HG03571 (cell line): ENCODE measurements at regions not wholly inside any gene's neighbourhood (a gene's known extent, or its start where the extent isn't known, plus 50 kb on each side); places are given as distances from the start of the nearest gene placed in this dataset.
"Not testable (repeated sequence)": the region's sequence is repeated elsewhere in the genome, so short reads cannot be mapped to it uniquely, and the experiment has no call there.

Source experiments
- ATAC-seq: cut with Tn5 transposase; IDR thresholded peaks from one replicate; pipeline ENCODE4 v1.9.1; 2021; ENCODE audit not compliant: unreplicated experiment

DNA sequence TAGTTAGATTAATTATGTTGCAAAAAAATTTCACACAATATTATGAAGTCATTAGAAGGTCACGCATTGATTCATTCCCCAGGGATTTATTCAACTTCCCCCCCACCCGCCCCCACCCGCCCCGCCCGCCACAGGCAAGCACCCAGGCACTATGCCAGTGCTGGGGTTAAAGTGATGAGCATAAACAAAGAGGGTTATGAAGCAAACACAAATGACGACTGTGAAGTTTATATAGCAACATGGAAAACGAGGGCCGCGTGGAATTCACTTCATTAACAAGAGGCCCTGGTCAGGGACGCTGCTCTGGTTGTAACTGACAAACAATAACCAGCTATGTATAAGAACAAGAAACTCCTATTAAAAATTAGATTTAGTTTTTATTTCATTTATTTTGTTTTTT is 656.5 kb upstream of the COBL start:
- ATAC-seq: no peak

DNA sequence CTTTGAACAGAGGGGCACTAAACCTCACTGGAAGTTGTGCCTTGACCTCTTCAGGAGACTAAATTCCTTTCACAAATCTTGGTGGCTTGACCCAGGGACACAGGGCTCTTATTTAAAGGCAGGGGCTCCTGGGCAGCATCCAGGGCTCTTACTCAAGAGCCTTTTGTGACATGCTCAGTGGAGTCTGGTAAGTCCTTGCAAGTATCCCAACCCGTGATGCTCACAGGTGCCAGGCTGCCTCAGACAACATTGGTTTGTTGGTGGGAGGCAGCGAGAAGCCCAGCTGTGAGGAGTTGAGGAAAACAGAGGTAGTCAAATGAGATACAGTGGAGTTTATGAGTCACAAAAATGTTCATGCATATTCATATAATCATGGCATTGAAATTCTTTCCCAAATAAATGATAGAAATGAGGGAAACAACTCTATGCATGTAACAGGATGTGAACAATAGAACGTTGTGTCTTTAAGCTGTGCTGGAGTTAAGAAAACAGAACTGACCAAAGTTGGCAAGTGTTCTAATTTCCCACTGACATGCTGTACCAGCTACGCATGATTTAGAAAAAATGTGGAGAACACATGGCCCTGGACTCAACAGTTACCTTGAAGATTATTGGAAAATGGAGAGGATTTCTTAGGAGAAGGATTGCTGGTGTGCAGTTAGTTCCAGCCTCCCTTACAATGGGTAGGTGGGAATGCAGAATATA is 654.5 kb upstream of the COBL start:
- ATAC-seq: no peak

DNA sequence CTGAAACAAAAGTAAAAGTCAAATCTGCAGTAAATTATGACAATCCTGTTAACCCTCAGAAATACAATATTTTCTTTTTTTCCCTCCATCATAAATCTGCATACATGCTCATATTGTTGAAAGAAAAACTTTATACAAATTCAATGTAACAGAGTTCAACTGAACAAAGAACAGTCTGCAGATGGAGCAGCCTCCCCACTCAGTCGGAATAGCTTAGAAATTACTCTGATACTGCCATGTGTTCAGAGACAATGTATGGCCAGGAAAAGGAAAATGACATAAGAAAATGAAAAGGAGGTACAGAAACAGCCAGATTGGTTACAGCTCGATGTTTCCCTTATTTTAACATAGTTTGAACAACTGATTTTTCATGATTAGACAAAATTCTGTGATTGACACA is 651.9 kb upstream of the COBL start:
- no peak for ATAC-seq

DNA sequence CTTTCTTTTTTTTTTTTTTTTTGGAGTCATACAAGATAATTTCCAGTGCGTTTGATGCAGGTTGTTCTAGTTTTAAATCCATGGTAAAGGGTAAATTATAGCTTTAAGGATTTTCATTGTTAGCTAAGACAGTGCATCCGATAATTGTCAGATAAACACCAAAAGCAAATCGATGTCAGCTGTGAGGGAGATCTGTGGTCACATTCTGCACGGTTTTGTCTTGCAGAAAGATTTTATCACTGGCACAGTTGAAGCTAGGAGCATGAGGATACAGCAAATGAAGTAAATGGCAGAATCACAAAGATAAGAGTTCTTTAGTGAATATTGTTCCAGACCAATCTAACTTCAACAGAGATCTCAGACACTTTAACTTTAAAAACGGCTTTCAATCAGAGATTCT is 648.8 kb upstream of the COBL start:
- ATAC-seq: no peak

DNA sequence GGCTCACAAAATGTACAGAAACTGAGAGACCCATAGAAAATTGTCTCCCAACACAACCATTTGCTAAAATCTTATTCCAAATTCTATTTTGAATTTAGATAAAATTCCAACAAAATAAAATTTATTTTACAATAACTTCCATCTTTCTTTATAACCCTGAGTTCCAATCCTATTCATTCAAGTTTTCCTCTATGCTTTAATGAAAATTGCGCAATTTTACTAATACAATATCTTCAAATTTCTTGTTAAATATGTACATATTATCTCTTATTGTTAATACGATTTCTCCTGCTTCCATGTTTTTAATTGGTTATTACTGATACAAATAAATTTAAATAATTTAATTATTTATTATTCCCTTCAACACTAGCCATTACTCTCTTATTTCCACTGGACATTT is 645.2 kb upstream of the COBL start:
- ATAC-seq: no peak

DNA sequence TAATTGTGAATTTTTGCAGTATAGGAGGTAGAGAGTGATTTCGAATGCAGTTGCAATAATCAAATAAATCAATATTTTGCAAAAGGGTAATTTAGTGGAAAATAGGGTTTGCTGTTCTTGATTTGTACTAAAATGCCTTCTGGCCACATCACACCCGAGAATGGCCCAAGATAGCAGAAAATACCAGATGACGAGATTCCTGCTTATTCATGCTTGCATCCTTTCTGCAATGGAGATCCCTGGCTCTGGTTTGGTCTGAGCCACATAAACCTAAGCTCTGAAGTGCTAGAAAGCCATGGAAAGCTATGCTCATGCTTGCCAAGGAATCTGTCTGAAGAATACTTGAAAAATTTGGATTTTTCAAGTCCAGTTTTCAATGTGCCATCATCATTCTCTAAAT is 634.2 kb upstream of the COBL start:
- ATAC-seq: no peak

DNA sequence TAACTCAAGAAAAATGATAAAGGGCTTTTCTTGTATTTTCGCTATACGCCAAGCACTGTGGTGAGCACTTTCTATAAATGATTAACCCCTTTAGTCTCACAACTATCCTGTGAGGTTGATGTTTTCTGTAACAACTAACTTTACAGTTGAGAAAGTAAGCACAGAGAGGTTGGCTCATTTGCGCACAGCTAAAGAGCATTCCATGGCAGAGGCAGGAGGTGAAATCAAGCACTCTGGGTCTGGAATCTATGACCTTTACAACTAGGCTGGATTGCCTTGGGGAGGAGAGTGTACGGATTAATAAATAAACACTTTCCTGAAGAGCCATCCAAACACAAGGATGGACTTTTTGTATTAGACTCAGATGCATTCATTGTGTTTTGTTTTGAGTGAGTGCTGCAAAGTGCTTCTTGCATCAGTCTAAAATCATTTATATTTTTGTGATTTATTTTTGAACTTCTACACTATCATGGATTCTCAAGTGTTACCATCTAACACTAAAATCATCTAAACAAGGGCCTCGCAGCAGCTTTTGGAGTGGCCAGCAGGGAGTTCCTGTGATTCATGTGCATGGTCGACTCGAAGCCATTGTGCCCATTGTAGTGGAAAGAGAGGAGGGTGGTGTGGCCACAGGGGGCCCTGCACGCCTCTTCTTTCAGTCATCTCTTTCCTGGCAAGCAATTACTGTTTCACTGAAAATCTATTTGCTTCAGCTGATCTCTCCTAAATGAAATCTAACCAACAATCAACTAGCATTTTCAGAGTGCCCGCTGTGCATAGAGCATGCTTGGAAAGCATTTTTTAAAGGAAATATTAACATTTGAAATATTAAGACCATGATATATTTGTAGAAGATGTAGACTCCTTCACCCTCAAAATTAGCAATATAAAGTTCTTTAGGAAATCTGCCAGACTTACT is 633.4 kb upstream of the COBL start:
- ATAC-seq: no peak

DNA sequence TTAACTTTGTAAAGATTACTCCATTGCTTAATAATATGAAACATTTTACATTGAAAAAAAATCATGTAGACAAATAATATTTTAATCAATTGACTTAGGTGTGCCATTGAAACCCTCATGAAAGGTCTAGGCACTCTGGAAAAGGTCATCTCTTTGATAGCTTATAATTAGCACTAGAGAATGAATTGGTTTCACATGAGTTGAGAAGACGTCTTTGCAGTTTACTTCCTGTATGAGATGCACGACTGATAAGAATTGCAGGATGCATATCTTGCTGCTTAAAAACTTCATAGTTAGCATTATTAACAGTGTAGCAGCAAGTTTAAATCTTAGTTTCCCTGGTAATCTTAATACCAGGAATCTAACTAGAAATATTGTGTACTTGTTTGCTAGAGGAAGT is 614.2 kb upstream of the COBL start:
- ATAC-seq: no peak

DNA sequence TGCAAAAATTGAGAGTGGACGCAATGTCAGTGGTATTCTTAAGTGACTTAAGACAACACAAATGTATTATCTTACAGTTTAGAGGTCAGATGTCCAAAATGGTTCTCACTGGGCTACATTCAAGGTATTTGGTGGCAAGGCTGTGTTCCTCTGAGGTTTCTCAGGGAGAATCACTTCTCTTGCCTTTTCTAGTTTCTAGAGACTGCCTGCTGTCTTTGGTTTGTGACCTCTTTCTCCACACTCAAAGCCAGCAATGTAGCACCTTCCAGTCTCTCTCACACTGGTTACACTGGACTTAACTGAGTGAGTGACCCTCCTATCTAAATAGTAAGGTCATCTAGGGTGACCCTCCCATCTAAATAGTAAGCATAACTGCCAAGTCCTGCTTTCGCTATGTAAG is 613.2 kb upstream of the COBL start:
- ATAC-seq: no peak

DNA sequence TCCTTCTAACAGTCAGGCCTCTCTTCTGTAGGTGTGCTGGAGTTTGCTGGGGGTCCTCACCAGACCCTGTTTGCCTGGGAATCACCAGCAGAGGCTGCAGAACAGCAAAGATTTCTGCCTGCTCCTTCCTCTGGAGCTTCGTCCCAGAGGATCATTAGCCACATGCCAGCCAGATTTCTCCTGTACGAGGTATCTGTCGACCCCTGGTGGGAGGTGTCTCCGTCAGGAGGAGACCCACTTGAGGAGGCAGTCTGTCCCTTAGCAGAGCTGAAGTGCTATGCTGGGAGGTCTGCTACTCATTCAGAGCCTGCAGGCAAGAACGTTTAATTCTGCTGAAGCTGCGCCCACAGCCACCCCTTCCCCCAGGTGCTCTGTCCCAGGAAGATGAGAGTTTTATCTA is 611.1 kb upstream of the COBL start:
- ATAC-seq: no peak

DNA sequence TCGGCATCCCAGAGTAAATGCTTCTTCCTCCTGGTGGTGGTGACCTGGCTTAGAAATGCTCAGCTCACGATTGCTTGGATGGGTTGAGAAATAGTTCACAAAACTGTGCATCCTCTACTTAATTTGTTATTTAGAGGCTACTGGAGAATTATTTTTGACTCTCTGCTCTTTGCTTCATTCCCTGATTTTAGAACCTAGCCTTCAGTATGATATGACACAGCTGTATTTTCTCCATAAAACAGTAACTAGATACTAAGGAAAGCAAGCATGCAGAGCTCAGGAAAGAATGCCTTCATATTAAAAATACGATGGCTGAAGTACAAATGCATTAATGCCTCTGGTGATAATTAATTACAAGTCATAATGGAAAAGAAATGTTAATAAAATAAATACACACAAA is 602.0 kb upstream of the COBL start:
- ATAC-seq: no peak

DNA sequence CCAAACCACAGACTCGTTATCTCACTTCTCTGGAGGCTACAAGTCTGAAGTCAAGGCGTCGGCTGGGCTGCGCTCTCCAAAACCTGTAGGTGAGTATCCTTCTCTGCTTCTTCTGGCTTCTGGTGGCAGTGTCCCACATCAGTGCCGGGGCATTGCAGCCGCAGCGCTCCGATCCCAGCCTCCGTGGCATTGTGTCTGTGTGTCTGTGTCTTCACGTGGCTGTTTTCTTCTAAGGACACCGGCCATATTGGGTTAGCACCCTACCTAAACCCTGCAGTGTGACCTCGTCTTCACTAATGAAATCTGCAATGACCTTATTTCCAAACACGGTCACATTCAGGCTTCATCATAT is 584.9 kb upstream of the COBL start:
- ATAC-seq: no peak

DNA sequence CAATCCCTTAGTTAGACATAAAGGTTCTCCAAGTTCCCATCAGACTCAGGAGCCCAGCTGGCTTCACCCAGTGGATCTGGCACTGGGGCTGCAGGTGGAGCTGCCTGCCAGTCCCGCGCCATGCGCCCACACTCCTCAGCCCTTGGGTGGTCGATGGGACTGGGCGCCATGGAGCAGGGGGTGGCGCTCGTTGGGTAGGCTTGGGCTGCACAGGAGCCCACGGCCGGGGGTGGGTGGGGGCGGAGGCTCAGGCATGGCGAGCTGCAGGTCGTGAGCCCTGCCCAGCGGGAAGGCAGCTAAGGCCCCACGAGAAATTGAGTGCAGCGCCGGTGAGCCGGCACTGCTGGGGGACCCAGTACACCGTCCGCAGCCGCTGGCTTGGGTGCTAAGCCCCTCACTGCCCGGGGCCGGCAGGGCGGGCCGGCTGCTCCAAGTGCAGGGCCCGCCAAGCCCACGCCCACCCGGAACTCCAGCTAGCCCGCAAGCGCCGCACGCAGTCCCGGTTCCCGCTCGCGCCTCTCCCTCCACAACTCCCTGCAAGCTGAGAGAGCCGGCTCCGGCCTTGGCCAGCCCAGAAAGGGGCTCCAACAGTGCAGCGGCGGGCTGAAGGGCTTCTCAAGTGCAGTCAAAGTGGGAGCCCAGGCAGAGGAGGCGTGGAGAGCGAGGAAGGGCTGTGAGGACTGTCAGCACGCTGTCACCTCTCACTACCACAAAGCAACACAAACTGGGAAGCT is 584.3 kb upstream of the COBL start:
- ATAC-seq: not testable (repeated sequence)

DNA sequence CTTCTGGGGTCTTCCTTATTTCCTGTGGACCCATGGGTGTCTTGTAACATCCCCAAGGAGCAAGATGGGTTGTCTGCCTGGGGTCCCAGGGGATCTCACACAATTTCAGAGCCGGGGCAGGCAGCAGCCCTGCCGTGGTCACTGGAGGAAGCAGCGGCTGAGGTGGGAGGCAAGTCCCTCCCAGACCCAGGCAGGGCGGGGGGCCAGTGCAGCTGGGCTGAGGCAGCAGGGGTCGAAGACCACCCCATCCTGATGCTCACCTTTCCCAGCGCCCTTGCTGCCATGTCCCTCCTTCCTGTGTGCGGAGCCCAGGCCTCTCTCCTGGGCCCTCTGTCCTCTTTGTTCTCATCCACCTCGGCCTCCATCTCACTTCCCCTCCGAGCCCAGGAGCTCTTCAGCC is 583.0 kb upstream of the COBL start:
- ATAC-seq: no peak

DNA sequence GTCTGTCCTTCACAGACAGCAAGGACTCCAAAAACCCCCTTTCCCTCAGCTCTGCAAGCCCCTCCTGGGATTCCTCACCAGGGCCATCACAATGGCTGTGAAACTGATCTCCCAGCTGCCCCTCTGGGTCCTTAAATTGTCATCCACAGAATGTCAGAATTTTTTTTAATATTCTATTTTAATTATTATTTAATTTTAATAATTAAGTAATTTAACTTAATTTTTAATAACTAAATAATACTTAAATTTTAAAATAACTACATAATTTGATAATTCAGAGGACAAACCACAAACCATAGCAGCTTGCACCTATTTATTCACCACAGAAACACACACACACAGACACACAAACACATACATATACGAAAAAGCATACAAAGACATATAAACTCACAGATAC is 565.8 kb upstream of the COBL start:
- no peak for ATAC-seq

DNA sequence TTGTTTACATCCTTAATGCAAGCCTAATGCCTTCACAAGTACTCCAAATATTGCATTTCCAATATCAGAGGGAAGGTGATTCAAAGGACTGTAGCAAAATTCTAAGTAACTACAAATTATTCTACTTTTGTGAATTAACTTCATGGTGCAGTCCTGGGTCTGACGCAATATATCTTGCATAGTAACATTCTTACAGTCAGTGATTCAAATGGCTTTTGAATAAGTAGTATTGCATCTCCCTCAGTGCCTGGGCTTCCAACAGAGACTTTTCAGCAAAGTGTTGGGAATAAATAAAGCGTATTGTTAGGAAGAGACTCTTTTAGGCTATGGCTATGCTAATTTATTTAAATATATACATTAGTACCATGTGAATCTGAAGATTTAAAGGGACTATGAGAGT is 564.7 kb upstream of the COBL start:
- ATAC-seq: no peak

DNA sequence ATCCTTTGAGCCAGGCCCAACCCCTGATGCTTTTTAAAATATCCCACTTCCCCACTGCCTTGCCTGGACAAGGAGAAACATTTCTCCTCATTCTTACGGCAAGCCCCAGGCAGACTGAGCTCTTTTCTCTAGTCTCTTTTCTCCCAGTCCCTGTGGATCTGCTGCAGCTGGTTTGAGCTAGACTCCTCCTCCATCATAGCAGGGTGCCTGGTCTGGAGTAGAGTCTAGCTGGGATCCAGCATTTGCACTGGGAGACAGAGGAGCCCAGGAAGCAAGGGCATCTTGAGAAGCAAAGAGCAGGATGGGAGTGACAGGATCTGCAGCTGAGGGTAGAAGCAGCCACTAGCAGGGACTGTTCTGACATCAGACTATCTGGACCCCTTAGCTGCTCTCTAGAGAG is 562.3 kb upstream of the COBL start:
- no peak for ATAC-seq

DNA sequence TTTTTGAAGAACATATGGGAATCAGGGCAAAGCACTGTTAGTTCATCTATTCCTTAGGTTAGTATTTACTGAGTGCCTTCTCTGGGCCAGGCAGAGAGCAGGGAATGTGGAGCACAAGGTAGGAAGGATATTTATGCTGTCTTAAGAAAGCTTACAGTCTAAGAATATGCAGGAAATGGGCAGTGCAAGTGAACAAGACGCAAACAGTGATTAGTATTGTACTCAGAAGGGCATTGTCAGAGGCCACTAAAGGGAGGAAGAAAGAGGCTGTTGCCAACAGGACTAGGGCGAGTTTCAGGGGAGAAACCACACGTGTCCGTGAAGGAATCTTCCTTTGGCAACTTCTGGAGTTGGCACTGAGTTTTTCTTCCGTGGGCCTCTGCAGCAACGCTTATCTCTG is 552.8 kb upstream of the COBL start:
- ATAC-seq: no peak

DNA sequence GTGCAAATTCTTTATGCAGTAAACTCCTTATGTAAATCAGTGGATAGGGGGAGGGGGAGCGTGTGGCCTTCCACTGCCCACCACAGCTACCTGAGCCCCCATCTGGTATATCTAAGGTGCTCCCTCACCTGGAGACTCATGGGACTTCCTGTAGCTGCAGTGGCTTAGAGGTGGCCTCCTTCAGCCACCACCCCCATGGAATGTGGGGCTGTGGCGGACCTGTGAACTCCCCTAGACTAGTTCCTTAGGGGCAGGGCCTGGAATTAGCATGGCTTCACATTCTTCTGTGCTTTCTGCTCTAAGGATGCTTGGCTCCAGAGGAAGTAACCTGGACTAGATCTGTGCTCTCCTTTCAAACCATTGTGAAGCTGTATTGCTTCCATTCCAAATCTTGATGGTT is 550.5 kb upstream of the COBL start:
- ATAC-seq: no peak

DNA sequence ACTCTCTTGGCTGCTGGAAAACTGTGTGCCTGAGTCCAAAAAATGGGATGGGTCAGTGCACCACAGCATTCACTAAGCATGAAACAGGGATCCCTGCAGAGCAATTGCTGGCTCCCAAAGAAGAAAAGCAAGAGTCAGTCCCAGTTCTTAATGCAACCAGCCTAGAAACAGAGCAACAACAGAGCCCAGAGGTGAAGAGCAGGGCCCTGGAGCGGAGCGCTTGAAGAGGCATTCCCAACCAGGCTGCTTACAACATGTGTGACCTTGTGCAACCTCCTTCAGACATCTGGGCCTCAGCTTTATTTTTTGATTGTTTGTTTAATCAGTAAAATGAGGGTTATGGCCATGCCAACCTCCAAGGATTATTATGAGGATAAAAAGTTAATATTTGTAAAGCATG is 543.7 kb upstream of the COBL start:
- ATAC-seq: no peak

DNA sequence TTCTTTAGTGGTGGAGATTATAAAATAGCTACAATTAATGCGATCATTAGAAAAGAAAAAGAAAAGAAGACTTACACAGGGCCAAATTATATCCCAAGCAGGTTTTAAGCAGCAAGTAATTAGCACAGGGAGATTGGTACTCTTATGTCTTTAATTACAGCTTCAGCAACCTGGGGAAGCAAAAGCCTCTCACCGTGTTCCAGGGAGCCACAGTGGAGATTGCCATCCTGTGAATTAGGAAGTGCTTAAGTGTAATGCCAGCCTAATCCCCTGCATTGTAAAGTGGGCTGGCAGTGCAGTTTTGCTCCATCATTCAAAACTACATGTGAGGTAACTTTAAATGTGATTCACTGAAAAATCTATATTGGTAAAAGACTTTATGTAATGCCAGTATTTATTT is 533.5 kb upstream of the COBL start:
- ATAC-seq: no peak
